Trophoblast cell (in vitro differentiated cells and primary cell): ENCODE measurements at regions not wholly inside any gene's neighbourhood (a gene's known extent, or its start where the extent isn't known, plus 50 kb on each side); places are given as distances from the start of the nearest gene placed in this dataset.

Experiments
- DNase-seq, 2 donors: peaks; one replicate each; pipeline ENCODE4 v3.0.0-alpha.2; 2016
- H2AFZ ChIP-seq: 2 replicates; pipeline ENCODE4 v1.6.1; 2013; ENCODE audit warnings: low read length, moderate library complexity, mild to moderate bottlenecking; ENCODE audit not compliant: insufficient read depth, poor library complexity
- H2AK5ac ChIP-seq: 2 replicates; pipeline ENCODE4 v1.6.1; 2013; ENCODE audit warnings: mild to moderate bottlenecking, low read length
- H2BK120ac ChIP-seq: 2 replicates; pipeline ENCODE4 v1.6.1; 2013; ENCODE audit warnings: low read length, mild to moderate bottlenecking, moderate library complexity; ENCODE audit not compliant: insufficient read depth, poor library complexity
- H2BK12ac ChIP-seq: 2 replicates; pipeline ENCODE4 v1.6.1; 2013; ENCODE audit warnings: mild to moderate bottlenecking, low read length, moderate library complexity
- H2BK5ac ChIP-seq: 2 replicates; pipeline ENCODE4 v1.6.1; 2013; ENCODE audit warnings: low read length, low read depth, moderate library complexity, mild to moderate bottlenecking; ENCODE audit not compliant: poor library complexity
- H3K14ac ChIP-seq: 2 replicates; pipeline ENCODE4 v1.6.1; 2013; ENCODE audit warnings: mild to moderate bottlenecking, low read length
- H3K18ac ChIP-seq: 2 replicates; pipeline ENCODE4 v1.6.1; 2013; ENCODE audit warnings: mild to moderate bottlenecking, low read length
- H3K23ac ChIP-seq: 2 replicates; pipeline ENCODE4 v1.6.1; 2013; ENCODE audit warnings: low read length
- H3K27ac ChIP-seq: 2 replicates; pipeline ENCODE4 v1.5.1; 2013; ENCODE audit warnings: low read depth, mild to moderate bottlenecking, inconsistent platforms, low read length, moderate library complexity
- H3K27me3 ChIP-seq: 2 replicates; pipeline ENCODE4 v1.6.1; 2013; ENCODE audit warnings: inconsistent platforms, mild to moderate bottlenecking, low read length, moderate library complexity; ENCODE audit not compliant: insufficient read depth
- H3K36me3 ChIP-seq, 2 experiments: 1 replicate in 1 of 2; 2 replicates in 1 of 2; pipeline ENCODE4 v1.6.1; 2013; ENCODE audit warnings: low read length in 2 of 2, mild to moderate bottlenecking in 2 of 2, moderate library complexity in 1 of 2; ENCODE audit not compliant: insufficient read depth in 2 of 2, control insufficient read depth in 1 of 2
- H3K4ac ChIP-seq: 2 replicates; pipeline ENCODE4 v1.6.1; 2013; ENCODE audit warnings: low read depth, mild to moderate bottlenecking, low read length, moderate library complexity
- H3K4me1 ChIP-seq, 2 experiments: 1 replicate in 1 of 2; 2 replicates in 1 of 2; pipeline ENCODE4 v1.6.1; 2013; ENCODE audit warnings: low read length in 2 of 2, mild to moderate bottlenecking in 2 of 2, moderate library complexity in 1 of 2; ENCODE audit not compliant: insufficient read depth in 2 of 2, control insufficient read depth in 1 of 2
- H3K4me2 ChIP-seq: 2 replicates; pipeline ENCODE4 v1.6.1; 2013; ENCODE audit warnings: inconsistent platforms, mild to moderate bottlenecking, low read length, moderate library complexity
- H3K4me3 ChIP-seq: 2 replicates; pipeline ENCODE4 v1.5.1; 2013; ENCODE audit warnings: mild to moderate bottlenecking, low read depth, low read length, inconsistent platforms
- H3K79me1 ChIP-seq: one replicate; pipeline ENCODE4 v1.6.1; 2013; ENCODE audit warnings: low read length
- H3K79me2 ChIP-seq: 2 replicates; pipeline ENCODE4 v1.6.1; 2013; ENCODE audit warnings: low read length, mild to moderate bottlenecking; ENCODE audit not compliant: control insufficient read depth, insufficient read depth, poor library complexity
- H3K9ac ChIP-seq: 2 replicates; pipeline ENCODE4 v1.6.1; 2013; ENCODE audit warnings: mild to moderate bottlenecking, low read length
- H3K9me3 ChIP-seq: 2 replicates; pipeline ENCODE4 v1.6.1; 2013; ENCODE audit warnings: low read depth, mild to moderate bottlenecking, control low read depth, inconsistent platforms, low read length; ENCODE audit not compliant: insufficient read depth
- H4K12ac ChIP-seq: 2 replicates; pipeline ENCODE4 v1.6.1; 2013; ENCODE audit warnings: low read depth, mild to moderate bottlenecking, low read length, moderate library complexity
- H4K8ac ChIP-seq: 2 replicates; pipeline ENCODE4 v1.6.1; 2013; ENCODE audit warnings: low read depth, mild to moderate bottlenecking, low read length, moderate library complexity
- H4K91ac ChIP-seq: one replicate; pipeline ENCODE4 v1.6.1; 2013; ENCODE audit warnings: low read depth, mild to moderate bottlenecking, low read length, moderate library complexity
- WGBS: extraction: QIAGEN DNeasy Blood & Tissue Kit; methylation state at CpG from one replicate; pipeline ENCODE4 v1.1.7; 2013; ENCODE audit warnings: missing lambda C conversion rate; ENCODE audit not compliant: insufficient read length, insufficient coverage; ENCODE audit errors: extremely low coverage; 5-methylcytosine and 5-hydroxymethylcytosine counted together

- H3K4me1 ChIP-seq = peaks cover 3 to 11% of the 10 kb centered on the region in 2 experiments
- no peak overlapping the region for H3K4me2 ChIP-seq
- no peak overlapping the region for H4K8ac ChIP-seq
- H3K27me3 ChIP-seq = no peaks in the 10 kb centered on the region
- H3K79me1 ChIP-seq = peaks cover 11% of the 10 kb centered on the region
- H4K12ac ChIP-seq = no peak overlapping the region
- no peak overlapping the region for H3K27ac ChIP-seq
- H2BK120ac ChIP-seq = no peak overlapping the region
- H3K36me3 ChIP-seq = no peaks in the 10 kb centered on the region
- H2BK5ac ChIP-seq = peak overlapping the region; percentile 8
- no peak overlapping the region for H3K4ac ChIP-seq
- no peak overlapping the region for H4K91ac ChIP-seq
- H3K79me2 ChIP-seq = no peaks in the 10 kb centered on the region
- no peak for DNase-seq
- no peak overlapping the region for H3K23ac ChIP-seq
- H3K9me3 ChIP-seq = no peaks in the 10 kb centered on the region
- no peak overlapping the region for H2AFZ ChIP-seq
- no peak overlapping the region for H2AK5ac ChIP-seq
- no peak overlapping the region for H3K14ac ChIP-seq
- peak overlapping the region; percentile 37 for H2BK12ac ChIP-seq
- no peak overlapping the region for H3K18ac ChIP-seq
- no peak overlapping the region for H3K4me3 ChIP-seq
- no CpG with 5 or more reads among the region's 3 CpGs for WGBS
- H3K9ac ChIP-seq = no peak overlapping the region
Observed at GRCh38 chr10:64156166-64156565, 635.0 kb downstream of the REEP3 start.

DNA sequence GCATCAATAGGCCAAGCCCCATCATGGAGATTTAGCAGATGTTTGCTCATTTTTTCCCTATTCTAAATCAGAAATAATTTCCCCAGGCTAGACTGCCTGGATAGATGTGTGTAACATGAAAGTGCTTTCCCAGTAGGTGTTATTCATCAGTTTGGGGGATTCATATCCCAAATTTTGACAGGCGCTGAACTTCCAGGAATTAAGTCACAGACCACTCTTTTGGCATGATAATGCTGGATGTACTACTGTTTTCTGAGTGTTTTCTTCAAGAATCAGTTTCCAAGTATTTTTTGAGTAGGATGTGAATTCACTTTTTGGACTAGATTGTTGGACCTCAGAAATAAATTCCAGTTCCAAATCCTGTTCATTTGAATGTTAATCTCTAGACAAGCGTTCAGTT lies 637.4 kb downstream of the REEP3 start:
- WGBS = no CpG with 5 or more reads among the region's 2 CpGs
- Histone ChIP-seq H3K79me2 (peaks cover 2% of the 10 kb centered on the region), H3K27ac (no peak overlapping the region), H3K79me1 (peaks cover 15% of the 10 kb centered on the region), H2AFZ (no peak overlapping the region), H3K9ac (no peak overlapping the region), H3K14ac (no peak overlapping the region), H3K4ac (no peak overlapping the region), H4K91ac (no peak overlapping the region), H3K27me3 (no peaks in the 10 kb centered on the region), H2BK12ac (no peak overlapping the region), H3K23ac (no peak overlapping the region), H3K36me3 (no peaks in the 10 kb centered on the region), H3K9me3 (no peaks in the 10 kb centered on the region), H4K8ac (peak overlapping the region; percentile 54), H2BK120ac (no peak overlapping the region), H3K18ac (no peak overlapping the region), H4K12ac (no peak overlapping the region), H3K4me3 (no peak overlapping the region), H2AK5ac (no peak overlapping the region), H3K4me1 (peaks cover 3 to 11% of the 10 kb centered on the region in 2 experiments), H2BK5ac (no peak overlapping the region), H3K4me2 (no peak overlapping the region)
- no peak for DNase-seq

DNA sequence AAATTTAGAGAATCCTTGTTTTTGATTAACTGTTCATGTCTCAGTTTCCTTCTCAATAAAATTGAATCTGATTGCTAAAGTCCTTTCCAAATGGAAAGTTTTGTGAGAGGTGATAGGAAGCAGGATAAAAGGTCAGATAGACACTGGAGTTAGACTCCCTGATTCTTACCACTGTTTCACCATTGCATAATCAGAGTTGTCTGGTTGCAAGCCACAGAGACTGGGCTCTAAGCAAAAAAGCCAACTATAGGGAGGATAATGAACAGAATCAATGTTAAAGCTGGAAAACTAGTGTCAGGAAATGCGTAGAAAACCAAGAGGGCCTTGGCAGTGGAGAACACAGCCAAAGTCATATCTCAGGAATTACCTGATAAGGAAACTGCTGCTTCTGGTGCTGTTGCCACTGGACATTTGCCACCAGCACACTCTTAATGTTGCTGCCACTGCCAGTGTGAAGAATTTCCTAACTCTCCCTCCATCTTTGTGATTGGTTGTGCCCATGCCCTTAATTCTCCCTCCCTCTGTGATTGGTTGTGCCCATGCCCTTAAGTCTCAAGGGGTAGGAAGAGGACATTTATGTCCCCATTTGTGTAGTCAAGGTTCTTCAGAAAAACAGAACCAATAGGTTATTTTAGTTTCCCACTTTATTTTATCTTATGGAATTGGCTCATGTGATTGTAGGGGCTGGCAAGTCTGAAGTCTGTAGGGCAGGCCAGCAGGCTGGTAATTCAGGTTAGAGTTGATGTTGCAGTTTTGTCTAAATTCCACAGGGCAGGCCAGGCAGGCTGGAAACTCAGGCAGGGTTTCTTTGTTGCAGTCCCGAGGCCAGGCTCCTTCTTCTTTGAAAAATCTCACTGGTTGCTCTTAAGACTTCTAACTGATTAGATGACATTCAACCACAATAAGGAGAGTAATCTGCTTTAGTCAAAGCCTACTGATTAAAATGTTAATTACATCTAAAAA lies 639.0 kb downstream of the REEP3 start:
- peak overlapping the region; percentile 13 for H3K4ac ChIP-seq
- H2AK5ac ChIP-seq = no peak overlapping the region
- no CpG with 5 or more reads among the region's 2 CpGs for WGBS
- H3K27ac ChIP-seq = peak overlapping the region; percentile 84
- peak overlapping the region; percentile 33 for H2BK120ac ChIP-seq
- no peak overlapping the region for H4K12ac ChIP-seq
- peak overlapping the region; percentile 74 for H2BK5ac ChIP-seq
- H3K4me3 ChIP-seq = no peak overlapping the region
- peaks cover 14% of the 10 kb centered on the region for H3K79me1 ChIP-seq
- H3K4me1 ChIP-seq = peaks cover 3 to 11% of the 10 kb centered on the region in 2 experiments
- H4K8ac ChIP-seq = peak overlapping the region; percentile 32
- no peak for DNase-seq
- H4K91ac ChIP-seq = peak overlapping the region; percentile 90
- H3K79me2 ChIP-seq = peaks cover 2% of the 10 kb centered on the region
- peak overlapping the region; percentile 15 for H3K18ac ChIP-seq
- H3K23ac ChIP-seq = no peak overlapping the region
- no peaks in the 10 kb centered on the region for H3K36me3 ChIP-seq
- H2BK12ac ChIP-seq = peak overlapping the region; percentile 63
- no peak overlapping the region for H3K9ac ChIP-seq
- peak overlapping the region; percentile 25 for H3K4me2 ChIP-seq
- peak overlapping the region; percentile 56 for H3K14ac ChIP-seq
- H3K27me3 ChIP-seq = no peaks in the 10 kb centered on the region
- no peak overlapping the region for H2AFZ ChIP-seq
- no peaks in the 10 kb centered on the region for H3K9me3 ChIP-seq

DNA sequence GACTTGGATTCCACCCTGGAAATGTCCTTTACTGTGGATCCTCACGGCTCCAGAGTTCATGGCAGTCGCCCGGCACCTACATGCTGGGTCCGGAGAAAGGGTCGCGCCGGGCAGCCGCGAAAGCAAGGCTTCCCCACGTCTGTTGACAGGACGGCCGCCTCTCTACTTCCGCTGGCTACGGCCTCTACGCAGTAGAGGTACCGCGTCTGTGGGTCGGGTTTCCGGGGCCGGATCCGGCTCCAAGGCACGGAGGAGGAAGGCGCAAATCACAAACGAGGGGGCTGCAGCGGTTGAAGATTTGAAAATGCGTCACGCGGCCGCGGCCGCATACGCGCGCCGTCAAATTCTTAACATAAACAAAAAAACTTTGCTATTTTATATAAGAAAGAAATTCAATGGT lies 649.6 kb downstream of the REEP3 start:
- WGBS = no CpG with 5 or more reads among the region's 35 CpGs
- no peaks in the 10 kb centered on the region for H3K79me2 ChIP-seq
- peaks cover 0 to 3% of the 10 kb centered on the region in 2 experiments for H3K36me3 ChIP-seq
- H3K23ac ChIP-seq = no peak overlapping the region
- H4K12ac ChIP-seq = no peak overlapping the region
- H3K9me3 ChIP-seq = no peaks in the 10 kb centered on the region
- H3K9ac ChIP-seq = no peak overlapping the region
- H3K79me1 ChIP-seq = peaks cover 2% of the 10 kb centered on the region
- H3K27me3 ChIP-seq = no peaks in the 10 kb centered on the region
- H2AK5ac ChIP-seq = peak overlapping the region; percentile 72
- H3K4me3 ChIP-seq = no peak overlapping the region
- H2BK5ac ChIP-seq = no peak overlapping the region
- peak overlapping the region; percentile 61 for H4K91ac ChIP-seq
- H3K27ac ChIP-seq = no peak overlapping the region
- DNase-seq = no peak
- H3K4ac ChIP-seq = peak overlapping the region; percentile 12
- no peak overlapping the region for H3K4me2 ChIP-seq
- peak overlapping the region; percentile 84 for H3K14ac ChIP-seq
- H3K18ac ChIP-seq = peak overlapping the region; percentile 33
- H2BK12ac ChIP-seq = peak overlapping the region; percentile 63
- H3K4me1 ChIP-seq = peaks cover 0 to 4% of the 10 kb centered on the region in 2 experiments
- no peak overlapping the region for H4K8ac ChIP-seq
- H2BK120ac ChIP-seq = peak overlapping the region; percentile 36
- no peak overlapping the region for H2AFZ ChIP-seq
